Colonic mucosa (tissue), 4 donors: ENCODE measurements at regions not wholly inside any gene's neighbourhood (a gene's known extent, or its start where the extent isn't known, plus 50 kb on each side); places are given as distances from the start of the nearest gene placed in this dataset.
A peak's percentile ranks its signal among the peaks of the same experiment; 100 is the strongest.

Source experiments
- DNase-seq: peaks from one replicate; pipeline ENCODE4 v3.0.0-alpha.2; 2020
- H3K27ac ChIP-seq: fragments of 200-600 bp; one replicate; pipeline ENCODE4 v1.8.0; 2021
- H3K27me3 ChIP-seq: fragments of 200-600 bp; one replicate; pipeline ENCODE4 v1.8.0; 2021
- H3K36me3 ChIP-seq: fragments of 200-600 bp; one replicate; pipeline ENCODE4 v1.8.0; 2021
- H3K4me1 ChIP-seq: fragments of 200-600 bp; one replicate; pipeline ENCODE4 v1.8.0; 2021; ENCODE audit warnings: mild to moderate bottlenecking
- H3K4me3 ChIP-seq: fragments of 200-600 bp; one replicate; pipeline ENCODE4 v1.8.0; 2021
- H3K9ac ChIP-seq, 2 donors: one replicate each; pipeline ENCODE4 v1.7.0; 2013; ENCODE audit warnings: control low read depth in 2 of 2, low read depth in 2 of 2, low read length in 2 of 2
- H3K9me3 ChIP-seq: fragments of 200-600 bp; one replicate; pipeline ENCODE4 v1.8.0; 2021
- CTCF ChIP-seq: fragments of 200-600 bp; IDR thresholded peaks from one replicate; pipeline ENCODE4 v1.8.0; 2022; ENCODE audit warnings: antibody characterized with exemption, mild to moderate bottlenecking
- intact Hi-C: fragments of 100-400 bp; cut with DNase I; formaldehyde crosslinking; loops from one replicate; pipeline ENCODE4 v1.14.1; 2022
- donor health status: healthy.
- donor health status: DM: no; HTN: no; CAD: no.
- donor health status: DM: no; HTN: no; CAD: no.

GRCh38 chr22:25405841-25406509, 158.5 kb upstream of the GRK3 start:
- intact Hi-C loops, result no loop called here
- Histone ChIP-seq H3K36me3 (no peaks in the 10 kb centered on the region), H3K4me3 (peak overlapping the region; percentile 57), H3K27me3 (no peaks in the 10 kb centered on the region), H3K9me3 (no peaks in the 10 kb centered on the region), H3K27ac (peak overlapping the region; percentile 64), H3K9ac (peak overlapping the region; percentile 66 to 91), H3K4me1 (no peaks in the 10 kb centered on the region)
- DNase-seq, result no peak
- TF ChIP-seq CTCF, result no peak

GRCh38 chr22:25406510-25407210, 157.8 kb upstream of the GRK3 start:
- H3K4me1 ChIP-seq, result no peaks in the 10 kb centered on the region
- H3K27ac ChIP-seq, result no peak overlapping the region
- H3K9me3 ChIP-seq, result no peaks in the 10 kb centered on the region
- no peaks in the 10 kb centered on the region for H3K36me3 ChIP-seq
- no peaks in the 10 kb centered on the region for H3K27me3 ChIP-seq
- intact Hi-C loops, result no loop called here
- H3K9ac ChIP-seq, result no peak overlapping the region
- no peak overlapping the region for H3K4me3 ChIP-seq
- peak; percentile 34 for DNase-seq
- no peak for TF ChIP-seq CTCF

GRCh38 chr22:25407226-25407858, 157.1 kb upstream of the GRK3 start:
- TF ChIP-seq CTCF, result no peak
- Histone ChIP-seq H3K4me1 (no peaks in the 10 kb centered on the region), H3K27ac (no peak overlapping the region), H3K4me3 (no peak overlapping the region), H3K27me3 (no peaks in the 10 kb centered on the region), H3K9me3 (no peaks in the 10 kb centered on the region), H3K9ac (no peak overlapping the region), H3K36me3 (no peaks in the 10 kb centered on the region)
- intact Hi-C loops, result no loop called here
- DNase-seq, result no peak

GRCh38 chr22:25407859-25408229, 156.6 kb upstream of the GRK3 start:
- Histone ChIP-seq H3K4me1 (no peaks in the 10 kb centered on the region), H3K36me3 (no peaks in the 10 kb centered on the region), H3K9ac (no peak overlapping the region), H3K9me3 (no peaks in the 10 kb centered on the region), H3K27me3 (no peaks in the 10 kb centered on the region), H3K4me3 (no peak overlapping the region), H3K27ac (no peak overlapping the region)
- intact Hi-C loops, result no loop called here
- no peak for DNase-seq
- no peak for TF ChIP-seq CTCF

GRCh38 chr22:25409240-25409639, 155.2 kb upstream of the GRK3 start:
- TF ChIP-seq CTCF, result no peak
- Histone ChIP-seq H3K36me3 (no peaks in the 10 kb centered on the region), H3K27ac (no peak overlapping the region), H3K9me3 (no peaks in the 10 kb centered on the region), H3K4me1 (no peaks in the 10 kb centered on the region), H3K4me3 (no peak overlapping the region), H3K27me3 (no peaks in the 10 kb centered on the region), H3K9ac (no peak overlapping the region)
- DNase-seq, result no peak
- intact Hi-C loops, result no loop called here
